ENCODE measurements at regions not wholly inside any gene's neighbourhood (a gene's known extent, or its start where the extent isn't known, plus 50 kb on each side); places are given as distances from the start of the nearest gene placed in this dataset.
"Not testable (repeated sequence)": the region's sequence is repeated elsewhere in the genome, so short reads cannot be mapped to it uniquely, and the experiment has no call there.

DNA sequence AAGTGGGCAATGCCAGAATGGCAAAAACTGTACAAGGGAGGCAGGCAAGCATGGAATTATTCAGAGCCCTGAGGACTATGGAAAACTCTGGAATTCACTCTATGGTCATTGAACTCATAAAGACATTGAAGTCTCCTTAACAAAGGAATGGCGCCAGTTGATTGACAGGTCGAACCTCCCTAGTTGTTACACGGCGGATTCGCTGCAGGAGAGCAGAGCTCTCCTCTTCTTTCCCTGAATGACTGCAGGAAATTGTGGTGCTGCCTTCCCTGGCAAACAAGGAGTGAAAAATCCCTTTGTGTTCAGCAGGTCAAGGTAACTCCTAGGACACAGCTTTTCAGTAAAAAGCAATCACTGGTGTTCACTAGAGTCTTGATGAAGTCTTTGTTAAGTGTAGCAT is 732.8 kb upstream of the FRG1 start:
- no peak for DNase-seq (ENCODE audit: extremely low read depth in 1 of 2, low read depth in 1 of 2)

DNA sequence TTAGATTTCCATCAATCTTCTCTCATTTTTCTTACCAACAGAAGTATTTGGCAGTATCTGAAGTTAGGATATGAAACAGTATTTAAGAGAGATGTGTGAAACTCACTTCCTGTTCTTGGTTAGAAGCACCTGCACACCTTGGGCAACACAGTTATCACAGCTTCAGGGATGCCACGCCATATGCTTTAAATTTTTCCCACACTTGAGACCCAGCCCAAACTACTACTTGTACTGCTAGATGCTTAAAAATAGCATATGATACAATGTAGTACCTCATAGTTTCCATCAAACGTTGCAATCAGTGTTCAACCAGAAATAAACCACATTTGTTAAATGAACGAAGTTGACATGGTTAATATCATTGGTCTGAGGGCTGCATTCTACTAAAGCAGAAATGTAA is 725.1 kb upstream of the FRG1 start:
- DNase-seq (ENCODE audit: extremely low read depth in 1 of 2, low read depth in 1 of 2): no peak

DNA sequence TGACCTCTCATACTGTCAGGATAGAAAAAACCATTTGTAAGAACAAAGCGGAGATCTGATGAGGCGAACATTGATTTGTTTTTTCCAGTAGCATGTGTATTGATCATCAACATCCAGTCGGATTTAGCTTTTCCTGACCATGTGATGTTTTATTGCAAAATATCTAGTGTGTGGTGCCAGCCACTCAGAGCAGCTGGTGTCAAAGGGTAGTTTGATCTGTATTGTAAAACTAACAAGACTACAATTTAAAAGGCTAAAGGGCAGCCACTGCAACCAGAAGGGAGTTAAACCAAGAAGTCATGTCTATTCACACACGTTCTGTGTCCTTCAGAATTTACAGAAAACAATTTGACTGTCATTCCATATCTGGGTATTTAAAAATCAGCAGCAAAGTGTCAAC is 719.0 kb upstream of the FRG1 start:
- DNase-seq (ENCODE audit: extremely low read depth in 1 of 2, low read depth in 1 of 2): no peak

DNA sequence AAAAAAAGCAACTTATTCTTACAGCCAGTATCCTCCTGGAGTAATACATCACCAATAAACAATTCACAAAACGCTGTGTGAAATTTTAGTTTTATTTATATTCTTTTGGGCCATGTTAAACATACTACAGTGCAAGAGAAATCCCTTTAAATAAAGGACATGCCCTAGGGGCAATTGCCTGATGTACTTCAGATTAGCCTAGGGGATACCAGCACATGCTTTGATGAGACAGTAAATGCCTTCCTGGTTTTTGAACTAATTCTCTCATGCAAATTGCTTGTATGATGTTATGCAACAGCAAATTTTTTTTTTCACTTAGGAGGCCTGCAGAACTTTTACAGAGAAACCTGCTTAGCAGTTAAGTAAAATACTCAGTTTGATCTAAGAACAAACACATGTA is 711.9 kb upstream of the FRG1 start:
- DNase-seq (ENCODE audit: extremely low read depth in 1 of 2, low read depth in 1 of 2): no peak

DNA sequence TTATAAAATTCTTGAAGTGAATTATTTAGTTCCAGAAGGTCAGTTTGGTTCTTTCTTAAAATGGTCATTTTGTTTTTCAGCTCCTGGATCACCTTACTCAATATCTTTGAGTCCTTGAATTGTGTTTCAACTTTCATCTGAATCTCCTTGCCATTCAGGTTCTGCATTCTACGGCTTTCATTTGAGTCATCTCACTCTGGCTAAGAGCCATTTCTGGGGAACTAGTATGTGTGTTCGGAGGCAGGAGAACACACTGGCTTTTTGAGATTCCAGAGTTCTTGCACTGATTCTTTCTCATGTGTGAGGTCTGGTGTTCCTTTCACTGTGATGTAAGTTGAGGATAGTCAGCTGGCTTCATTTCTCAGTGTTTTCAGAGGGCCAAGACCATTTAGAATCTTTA is 708.4 kb upstream of the FRG1 start:
- no peak for DNase-seq (ENCODE audit: extremely low read depth in 1 of 2, low read depth in 1 of 2)

DNA sequence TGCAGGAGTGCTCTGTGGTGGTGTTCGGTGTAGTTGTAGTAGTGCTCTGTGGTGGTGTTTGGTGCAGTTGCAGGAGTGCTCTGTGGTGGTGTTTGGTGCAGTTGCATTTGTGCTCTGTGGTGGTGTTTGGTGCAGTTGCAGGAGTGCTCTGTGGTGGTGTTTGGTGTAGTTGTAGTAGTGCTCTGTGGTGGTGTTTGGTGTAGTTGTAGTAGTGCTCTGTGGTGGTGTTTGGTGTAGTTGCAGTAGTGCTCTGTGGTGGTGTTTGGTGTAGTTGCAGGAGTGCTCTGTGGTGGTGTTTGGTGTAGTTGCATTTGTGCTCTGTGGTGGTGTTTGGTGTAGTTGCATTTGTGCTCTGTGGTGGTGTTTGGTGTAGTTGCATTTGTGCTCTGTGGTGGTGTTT is 706.9 kb upstream of the FRG1 start:
- DNase-seq (ENCODE audit: extremely low read depth in 1 of 2, low read depth in 1 of 2): not testable (repeated sequence)

DNA sequence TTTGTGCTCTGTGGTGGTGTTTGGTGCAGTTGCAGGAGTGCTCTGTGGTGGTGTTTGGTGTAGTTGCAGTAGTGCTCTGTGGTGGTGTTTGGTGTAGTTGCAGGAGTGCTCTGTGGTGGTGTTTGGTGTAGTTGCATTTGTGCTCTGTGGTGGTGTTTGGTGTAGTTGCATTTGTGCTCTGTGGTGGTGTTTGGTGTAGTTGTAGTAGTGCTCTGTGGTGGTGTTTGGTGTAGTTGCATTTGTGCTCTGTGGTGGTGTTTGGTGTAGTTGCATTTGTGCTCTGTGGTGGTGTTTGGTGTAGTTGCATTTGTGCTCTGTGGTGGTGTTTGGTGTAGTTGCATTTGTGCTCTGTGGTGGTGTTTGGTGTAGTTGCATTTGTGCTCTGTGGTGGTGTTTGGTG is 705.7 kb upstream of the FRG1 start:
- DNase-seq (ENCODE audit: extremely low read depth in 1 of 2, low read depth in 1 of 2): not testable (repeated sequence)

DNA sequence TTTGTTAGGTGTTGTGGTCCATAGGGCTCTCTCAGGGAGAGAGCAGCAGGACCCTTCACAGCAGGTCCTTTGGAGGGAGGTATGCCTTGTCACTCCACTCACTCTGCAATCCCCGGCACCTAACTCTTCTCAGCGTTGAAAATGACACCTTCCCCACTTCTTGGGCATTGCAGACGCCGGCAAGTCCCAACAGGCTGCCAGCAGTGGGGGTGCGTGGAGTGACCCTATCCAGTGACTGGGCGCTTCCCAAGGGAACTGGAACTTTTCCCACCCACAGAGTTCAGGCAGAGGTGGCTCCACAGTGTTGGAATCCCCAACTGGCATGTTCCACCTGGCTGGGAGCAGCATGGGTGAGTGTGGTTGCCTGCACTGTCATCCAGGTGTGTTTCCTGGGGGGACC is 705.1 kb upstream of the FRG1 start:
- DNase-seq (ENCODE audit: extremely low read depth in 1 of 2, low read depth in 1 of 2): no peak

DNA sequence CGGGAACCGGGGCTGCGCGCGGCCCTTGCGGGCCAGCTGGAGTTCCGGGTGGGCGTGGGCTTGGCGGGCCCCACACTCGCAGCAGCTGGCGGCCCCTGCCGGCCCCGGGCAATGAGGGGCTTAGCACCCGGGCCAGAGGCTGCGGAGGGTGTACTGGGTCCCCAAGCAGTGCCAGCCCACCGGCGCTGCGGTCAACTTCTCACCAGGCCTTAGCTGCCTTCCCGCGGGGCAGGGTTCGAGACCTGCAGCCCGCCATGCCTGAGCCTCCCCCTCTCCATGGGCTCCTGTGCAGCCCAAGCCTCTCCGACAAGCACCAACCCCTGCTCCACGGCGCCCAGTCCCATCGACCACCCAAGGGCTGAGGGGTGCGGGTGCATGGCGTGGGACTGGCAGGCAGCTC is 704.4 kb upstream of the FRG1 start:
- not testable (repeated sequence) for DNase-seq (ENCODE audit: extremely low read depth in 1 of 2, low read depth in 1 of 2)

DNA sequence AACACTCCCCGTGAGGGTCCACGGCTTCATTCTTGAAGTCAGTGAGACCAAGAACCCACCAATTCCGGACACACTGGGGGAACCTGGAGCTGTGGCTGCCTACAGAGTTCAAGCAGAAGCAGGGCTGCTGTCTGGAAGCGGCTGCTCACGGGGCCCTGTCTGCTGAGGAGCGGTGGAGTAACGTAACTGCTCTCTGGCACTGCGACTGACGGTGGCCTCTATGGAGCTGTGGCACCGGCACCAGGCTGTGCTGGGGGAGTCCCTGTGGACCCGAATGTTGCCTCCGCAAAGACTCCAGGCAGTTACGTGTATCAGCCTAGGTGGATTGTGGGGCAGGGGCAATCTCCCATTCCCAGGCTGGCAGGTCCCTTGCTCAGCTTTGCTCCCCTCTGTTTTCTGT is 703.3 kb upstream of the FRG1 start:
- no peak for DNase-seq (ENCODE audit: extremely low read depth in 1 of 2, low read depth in 1 of 2)

DNA sequence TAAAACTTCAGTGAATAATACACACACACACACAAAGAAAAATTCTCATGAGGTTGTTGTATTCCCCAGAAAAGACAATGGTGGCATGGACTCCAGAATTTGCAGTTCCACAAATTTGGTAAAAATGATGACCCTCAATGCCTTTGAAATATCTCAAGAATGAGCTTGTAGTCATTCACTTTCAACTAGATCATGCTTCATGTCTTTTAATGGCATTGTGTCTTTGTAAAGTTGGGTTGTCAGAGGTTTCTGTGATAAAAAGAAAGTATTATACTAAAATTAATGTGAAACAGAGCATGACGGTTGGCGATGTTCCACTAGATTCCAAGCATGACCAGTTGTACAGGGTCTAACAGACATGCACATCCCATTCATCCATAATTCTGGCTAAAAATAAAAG is 685.0 kb upstream of the FRG1 start:
- no peak for DNase-seq (ENCODE audit: extremely low read depth in 1 of 2, low read depth in 1 of 2)

DNA sequence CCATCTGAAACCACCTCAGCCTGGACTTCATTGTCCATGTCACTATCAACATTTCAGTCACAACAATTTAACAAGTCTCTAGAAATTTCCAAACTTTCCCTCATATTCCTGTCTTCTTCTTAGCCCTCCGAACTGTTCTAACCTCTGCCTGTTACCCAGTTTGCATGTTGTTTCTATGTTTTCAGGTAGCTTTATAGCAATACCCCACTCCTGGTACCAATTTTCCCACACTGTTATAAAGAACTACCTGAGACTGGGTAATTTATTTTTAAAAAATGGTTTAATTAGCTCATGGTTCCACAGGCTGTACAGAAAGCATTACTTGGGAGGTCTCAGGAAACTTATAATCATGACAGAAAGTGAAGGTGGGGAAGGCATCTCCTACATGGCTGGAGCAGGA is 679.2 kb upstream of the FRG1 start:
- DNase-seq (ENCODE audit: extremely low read depth in 1 of 2, low read depth in 1 of 2): no peak

DNA sequence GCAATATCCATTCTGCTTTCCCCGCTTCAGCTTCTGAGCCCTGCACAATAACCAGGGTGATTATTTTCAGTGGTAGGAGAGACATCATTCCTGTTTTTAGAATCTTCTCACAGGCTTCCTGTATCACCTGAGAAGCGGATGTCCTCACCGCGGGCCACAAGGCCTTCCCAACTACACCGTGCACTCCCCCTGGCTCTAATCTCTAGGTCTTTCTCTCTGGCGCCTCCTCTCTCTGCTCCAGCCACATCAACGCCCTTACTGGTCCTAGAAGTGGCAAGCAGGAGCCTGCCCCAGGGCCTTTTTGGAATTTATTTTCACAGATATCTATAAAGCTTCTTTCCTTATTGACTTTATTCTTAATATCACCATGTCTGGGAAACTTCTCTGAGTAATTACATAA is 675.2 kb upstream of the FRG1 start:
- no peak for DNase-seq (ENCODE audit: extremely low read depth in 1 of 2, low read depth in 1 of 2)

DNA sequence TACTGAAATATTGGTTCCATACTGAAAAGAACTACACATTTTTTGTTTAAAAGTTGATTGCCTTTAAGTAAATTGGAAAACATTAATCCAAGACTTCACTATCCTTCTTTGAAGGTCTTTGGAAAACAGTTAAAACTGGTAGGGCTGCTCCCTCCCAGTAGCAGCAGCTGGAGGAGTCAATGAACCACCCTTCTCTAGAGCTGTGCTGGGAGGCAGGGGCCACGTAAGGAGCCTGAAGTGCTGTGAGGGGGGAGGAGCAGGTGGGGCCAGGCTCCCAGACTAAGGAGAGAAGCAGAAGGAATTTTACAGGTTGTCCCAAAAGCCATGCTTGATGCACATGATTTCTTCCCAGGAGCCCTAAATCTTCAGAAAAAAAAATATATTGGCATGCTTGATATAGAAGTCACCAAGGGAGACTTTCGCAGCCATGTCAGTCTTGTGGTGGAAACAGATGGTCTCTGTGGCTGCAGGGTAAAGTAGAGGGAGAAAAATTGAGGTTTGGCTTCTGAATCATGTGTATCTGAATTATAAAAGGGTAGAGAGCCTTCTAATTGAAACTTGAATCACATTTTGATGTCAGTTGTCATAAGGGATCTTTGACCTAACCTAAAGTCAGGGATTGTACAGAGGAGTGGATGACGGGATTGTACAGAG is 673.2 kb upstream of the FRG1 start:
- no peak for DNase-seq (ENCODE audit: extremely low read depth in 1 of 2, low read depth in 1 of 2)

DNA sequence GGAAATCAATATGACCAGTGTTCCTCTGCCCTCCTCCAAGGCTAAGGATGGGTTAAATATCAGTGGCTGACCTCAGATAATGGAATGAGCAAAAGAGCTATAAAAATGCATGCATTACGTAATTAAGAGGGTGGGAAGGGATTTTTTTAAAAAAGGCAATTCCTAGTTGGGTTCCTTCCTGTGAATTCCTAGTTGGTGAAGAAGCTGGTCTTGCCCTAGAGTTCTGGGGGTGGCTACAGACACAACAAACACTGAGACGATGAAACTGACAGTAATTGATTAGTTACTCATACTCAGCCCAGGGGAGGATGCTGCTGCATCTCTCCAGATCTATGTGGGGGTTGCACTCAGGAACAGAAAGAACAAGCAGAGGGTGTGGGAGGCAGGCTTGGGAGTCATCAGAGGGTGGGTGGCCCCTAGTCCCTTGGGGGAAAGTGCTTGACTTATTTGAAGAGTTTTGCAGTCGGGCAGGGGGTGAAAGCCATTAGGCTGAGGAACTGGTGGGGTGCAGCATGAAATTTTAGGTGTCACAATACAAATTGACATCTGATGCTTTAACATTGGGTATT is 662.0 kb upstream of the FRG1 start:
- DNase-seq (ENCODE audit: extremely low read depth in 1 of 2, low read depth in 1 of 2): no peak

DNA sequence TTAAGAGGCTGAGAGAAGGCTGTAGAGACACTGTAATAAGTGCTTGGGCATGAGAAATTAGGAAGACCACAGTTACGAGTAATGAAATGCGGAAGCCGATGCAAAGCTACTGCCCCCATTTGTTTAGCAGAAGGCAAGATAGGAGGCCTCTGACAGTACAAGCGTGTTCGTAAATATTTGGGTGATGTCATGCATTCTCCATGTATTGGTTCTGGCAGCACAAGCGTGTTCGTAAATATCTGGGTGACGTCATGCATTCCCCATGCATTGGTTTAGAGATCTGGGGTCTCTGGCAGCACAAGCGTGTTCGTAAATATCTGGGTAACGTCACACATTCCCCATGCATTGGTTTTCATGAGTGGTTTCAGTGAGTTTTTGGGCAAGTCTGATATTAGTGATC is 661.5 kb upstream of the FRG1 start:
- no peak for DNase-seq (ENCODE audit: extremely low read depth in 1 of 2, low read depth in 1 of 2)

DNA sequence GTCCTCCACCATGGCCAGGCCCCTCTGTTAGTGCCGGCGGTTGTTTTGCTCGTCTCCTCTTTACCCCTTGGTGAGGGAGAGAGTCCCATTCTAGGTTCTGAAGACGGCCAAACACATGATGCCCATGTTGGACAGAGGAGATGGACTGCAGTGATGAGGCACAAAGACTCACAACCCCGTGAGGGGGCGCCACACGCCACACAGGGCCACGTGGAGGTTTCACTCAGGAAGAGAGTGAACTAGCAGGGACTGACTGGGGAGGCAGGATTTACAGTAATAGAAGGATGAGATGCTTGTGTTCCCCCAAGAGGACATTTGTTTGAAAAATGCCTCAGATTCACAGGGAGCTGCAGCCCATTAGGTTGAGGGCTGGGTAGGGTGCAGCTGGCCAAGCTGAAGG is 655.3 kb upstream of the FRG1 start:
- no peak for DNase-seq (ENCODE audit: extremely low read depth in 1 of 2, low read depth in 1 of 2)

DNA sequence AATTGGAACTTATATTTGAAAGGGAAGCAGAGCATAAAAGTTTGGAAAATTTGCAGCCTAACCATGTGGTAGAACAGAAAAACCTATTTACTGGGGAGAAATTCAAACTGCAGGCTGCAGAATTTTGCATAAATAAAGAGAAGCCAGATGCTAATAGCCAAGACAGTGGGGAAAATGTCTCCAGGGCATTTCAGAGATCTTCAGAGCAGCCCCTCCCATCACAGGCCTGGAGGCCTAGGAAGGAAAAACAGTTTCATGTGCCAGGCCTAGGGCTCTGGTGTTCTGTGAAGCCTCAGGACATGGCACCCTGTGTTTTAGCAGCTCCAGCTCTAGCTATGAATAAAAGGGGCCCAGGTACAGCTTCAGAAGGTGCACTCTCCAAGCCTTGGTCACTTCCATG is 648.7 kb upstream of the FRG1 start:
- no peak for DNase-seq (ENCODE audit: extremely low read depth in 1 of 2, low read depth in 1 of 2)

DNA sequence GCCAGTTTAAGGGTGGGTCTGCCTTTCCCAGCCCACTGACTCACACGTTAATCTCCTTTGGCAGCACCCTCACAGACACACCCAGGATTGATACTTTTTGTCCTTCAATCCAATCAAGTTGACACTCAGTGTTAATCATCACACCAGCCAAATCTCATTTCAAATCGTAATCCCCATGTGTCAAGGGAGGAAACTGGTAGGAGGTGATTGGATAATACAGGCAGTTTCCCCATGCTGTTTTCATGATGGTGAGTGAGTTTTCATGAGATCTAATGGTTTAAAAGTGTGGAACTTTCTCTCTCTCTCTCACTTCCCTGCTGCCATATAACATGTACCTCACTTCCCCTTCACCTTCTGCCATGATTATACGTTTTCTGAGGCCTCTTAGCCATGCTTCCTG is 647.2 kb upstream of the FRG1 start:
- DNase-seq (ENCODE audit: extremely low read depth in 1 of 2, low read depth in 1 of 2): no peak

DNA sequence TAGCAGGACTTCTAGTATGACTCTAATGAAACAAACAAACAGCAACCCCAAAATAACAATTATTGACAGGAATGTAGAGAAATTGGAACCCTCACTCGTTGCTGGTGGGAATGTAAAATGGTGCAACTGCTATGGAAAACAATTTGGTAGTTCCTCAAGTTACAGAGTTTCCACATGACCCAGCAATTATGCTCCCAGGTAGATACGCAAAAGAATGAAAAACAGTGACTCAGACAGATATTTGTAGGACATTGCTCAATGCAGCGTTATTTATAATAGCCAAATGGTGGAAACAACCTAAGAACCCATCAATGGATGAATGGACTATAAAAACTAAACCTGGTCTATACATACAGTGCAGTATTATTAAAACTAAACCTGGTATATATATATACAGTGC is 646.1 kb upstream of the FRG1 start:
- no peak for DNase-seq (ENCODE audit: extremely low read depth in 1 of 2, low read depth in 1 of 2)

DNA sequence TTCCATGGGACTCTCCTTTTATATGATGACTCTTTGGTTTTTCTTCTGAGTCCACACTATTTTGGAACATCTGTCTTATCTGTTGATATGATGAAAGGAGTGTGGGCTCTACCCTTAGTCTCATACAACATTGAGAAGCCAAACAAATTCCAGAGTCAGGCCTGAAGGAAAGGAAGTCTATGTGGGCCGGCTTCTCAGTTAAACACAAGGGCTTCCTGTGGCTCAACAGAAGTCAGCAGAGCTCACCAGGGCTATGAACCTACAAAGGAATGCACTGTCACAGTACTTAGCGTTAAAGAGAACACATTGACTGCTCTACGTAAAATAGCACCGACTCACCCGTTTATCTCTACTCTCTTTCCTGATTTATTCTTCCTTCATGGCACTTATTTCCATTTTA is 641.0 kb upstream of the FRG1 start:
- no peak for DNase-seq (ENCODE audit: extremely low read depth in 1 of 2, low read depth in 1 of 2)

DNA sequence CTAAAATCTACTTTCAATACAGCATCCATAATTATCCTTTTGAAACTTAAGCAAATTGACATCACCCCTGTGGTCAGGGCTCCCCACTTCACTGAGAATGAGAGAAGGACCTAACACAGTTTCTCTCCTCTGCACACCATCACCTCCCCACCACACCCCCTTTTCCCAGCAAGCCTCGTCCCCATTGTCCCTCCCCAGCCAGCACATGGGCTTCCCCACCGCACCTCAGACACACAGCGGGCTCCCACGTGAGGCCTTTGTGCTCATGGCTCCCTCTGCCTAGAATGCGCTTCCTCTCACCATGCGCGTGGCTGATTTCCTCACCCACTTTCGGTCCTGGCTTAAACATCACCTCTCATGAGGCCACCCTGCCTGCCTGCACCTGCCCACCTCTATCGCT is 639.0 kb upstream of the FRG1 start:
- no peak for DNase-seq (ENCODE audit: extremely low read depth in 1 of 2, low read depth in 1 of 2)

DNA sequence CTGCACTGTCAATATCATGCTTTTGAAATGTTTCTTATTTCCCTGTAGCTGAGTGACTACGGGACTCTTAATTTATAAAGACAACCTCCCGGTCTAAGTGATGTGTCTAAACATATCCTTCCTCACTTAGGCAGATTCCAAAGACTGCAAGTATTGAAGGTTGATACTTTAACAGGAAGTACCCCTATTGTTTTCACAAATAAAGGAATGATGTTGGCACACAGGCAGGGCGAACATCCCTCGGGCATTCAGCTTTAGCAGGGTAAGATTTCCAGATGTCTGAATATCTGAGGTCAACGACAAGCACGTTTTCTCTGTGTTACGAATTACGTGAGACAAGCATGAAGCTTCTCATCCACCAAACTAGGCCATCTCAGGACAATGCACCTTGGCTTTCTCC is 638.0 kb upstream of the FRG1 start:
- no peak for DNase-seq (ENCODE audit: extremely low read depth in 1 of 2, low read depth in 1 of 2)

Measured in activated CD8-positive, alpha-beta memory T cell treated with anti-CD3 and anti-CD28 coated beads for 1 hour (primary cell).